ENCODE measurements at regions not wholly inside any gene's neighbourhood (a gene's known extent, or its start where the extent isn't known, plus 50 kb on each side); places are given as distances from the start of the nearest gene placed in this dataset.

GRCh38 chr17:73820686-73821448 is 176.6 kb upstream of the SDK2 start:
- Histone ChIP-seq H3K79me2 (ENCODE audit: low read length) (no peaks in the 10 kb centered on the region), H3K27me3 (replicated peaks; ENCODE audit: insufficient read depth, low read length) (peaks cover 44% of the 10 kb centered on the region), H3K9ac (ENCODE audit: low read length) (no peak overlapping the region), H2AFZ (ENCODE audit: low read length) (no peak overlapping the region), H3K36me3 (replicated peaks; ENCODE audit: insufficient read depth, low read length) (no peaks in the 10 kb centered on the region), H3F3A (ENCODE audit: insufficient read depth, low read length) (no peaks in the 10 kb centered on the region), H3K4me1 (ENCODE audit: low read length) (no peaks in the 10 kb centered on the region), H3K9me3 (replicated peaks; ENCODE audit: insufficient read depth, low read length) (no peaks in the 10 kb centered on the region), H3K9me2 (replicated peaks; ENCODE audit: insufficient read depth, low read length) (no peaks in the 10 kb centered on the region), H3K4me3 (ENCODE audit: low read length) (no peak overlapping the region), H4K20me1 (ENCODE audit: insufficient read depth, low read length) (no peaks in the 10 kb centered on the region), H3K27ac (ENCODE audit: low read length) (no peak overlapping the region), H3K4me2 (ENCODE audit: low read depth, low read length) (no peak overlapping the region)
- TF ChIP-seq CTCF (IDR thresholded peaks at IDR 0.05; ENCODE audit: low read length): no peak
- no peak for DNase-seq

- Histone ChIP-seq H3K36me3 (replicated peaks; ENCODE audit: insufficient read depth, low read length) (no peaks in the 10 kb centered on the region), H3K4me2 (ENCODE audit: low read depth, low read length) (no peak overlapping the region), H3K9ac (ENCODE audit: low read length) (no peak overlapping the region), H3F3A (ENCODE audit: insufficient read depth, low read length) (no peaks in the 10 kb centered on the region), H3K4me3 (ENCODE audit: low read length) (no peak overlapping the region), H3K27ac (ENCODE audit: low read length) (no peak overlapping the region), H2AFZ (ENCODE audit: low read length) (no peak overlapping the region), H3K27me3 (replicated peaks; ENCODE audit: insufficient read depth, low read length) (peaks cover 49% of the 10 kb centered on the region), H3K79me2 (ENCODE audit: low read length) (no peaks in the 10 kb centered on the region), H3K9me2 (replicated peaks; ENCODE audit: insufficient read depth, low read length) (no peaks in the 10 kb centered on the region), H4K20me1 (ENCODE audit: insufficient read depth, low read length) (no peaks in the 10 kb centered on the region), H3K4me1 (ENCODE audit: low read length) (no peaks in the 10 kb centered on the region), H3K9me3 (replicated peaks; ENCODE audit: insufficient read depth, low read length) (no peaks in the 10 kb centered on the region)
- DNase-seq: no peak
- no peak for TF ChIP-seq CTCF (IDR thresholded peaks at IDR 0.05; ENCODE audit: low read length)
- TF ChIP-seq EZH2 (optimal IDR thresholded peaks at IDR 0.05; ENCODE audit: low read depth, low read length): no peak
- TF ChIP-seq EZH2phosphoT487 (IDR thresholded peaks at IDR 0.05; ENCODE audit: low read length): no peak
Measured at GRCh38 chr17:73821665-73822064, 177.4 kb upstream of the SDK2 start.

- Histone ChIP-seq H3K79me2 (ENCODE audit: low read length) (no peaks in the 10 kb centered on the region), H3F3A (ENCODE audit: insufficient read depth, low read length) (no peaks in the 10 kb centered on the region), H2AFZ (ENCODE audit: low read length) (no peak overlapping the region), H3K9me2 (replicated peaks; ENCODE audit: insufficient read depth, low read length) (no peaks in the 10 kb centered on the region), H3K9ac (ENCODE audit: low read length) (no peak overlapping the region), H3K27me3 (replicated peaks; ENCODE audit: insufficient read depth, low read length) (peaks cover 56% of the 10 kb centered on the region), H3K27ac (ENCODE audit: low read length) (no peak overlapping the region), H3K4me1 (ENCODE audit: low read length) (no peaks in the 10 kb centered on the region), H3K4me3 (ENCODE audit: low read length) (no peak overlapping the region), H4K20me1 (ENCODE audit: insufficient read depth, low read length) (no peaks in the 10 kb centered on the region), H3K4me2 (ENCODE audit: low read depth, low read length) (no peak overlapping the region), H3K9me3 (replicated peaks; ENCODE audit: insufficient read depth, low read length) (no peaks in the 10 kb centered on the region), H3K36me3 (replicated peaks; ENCODE audit: insufficient read depth, low read length) (no peaks in the 10 kb centered on the region)
- no peak for DNase-seq
- TF ChIP-seq EZH2 (optimal IDR thresholded peaks at IDR 0.05; ENCODE audit: low read depth, low read length): no peak
- TF ChIP-seq EZH2phosphoT487 (IDR thresholded peaks at IDR 0.05; ENCODE audit: low read length): no peak
- no peak for TF ChIP-seq CTCF (IDR thresholded peaks at IDR 0.05; ENCODE audit: low read length)
Measured at GRCh38 chr17:73822371-73822770, 178.1 kb upstream of the SDK2 start.

All from MM.1S (cell line).